ENCODE measurements at regions not wholly inside any gene's neighbourhood (a gene's known extent, or its start where the extent isn't known, plus 50 kb on each side); places are given as distances from the start of the nearest gene placed in this dataset.
A peak's percentile ranks its signal among the peaks of the same experiment; 100 is the strongest.

DNA sequence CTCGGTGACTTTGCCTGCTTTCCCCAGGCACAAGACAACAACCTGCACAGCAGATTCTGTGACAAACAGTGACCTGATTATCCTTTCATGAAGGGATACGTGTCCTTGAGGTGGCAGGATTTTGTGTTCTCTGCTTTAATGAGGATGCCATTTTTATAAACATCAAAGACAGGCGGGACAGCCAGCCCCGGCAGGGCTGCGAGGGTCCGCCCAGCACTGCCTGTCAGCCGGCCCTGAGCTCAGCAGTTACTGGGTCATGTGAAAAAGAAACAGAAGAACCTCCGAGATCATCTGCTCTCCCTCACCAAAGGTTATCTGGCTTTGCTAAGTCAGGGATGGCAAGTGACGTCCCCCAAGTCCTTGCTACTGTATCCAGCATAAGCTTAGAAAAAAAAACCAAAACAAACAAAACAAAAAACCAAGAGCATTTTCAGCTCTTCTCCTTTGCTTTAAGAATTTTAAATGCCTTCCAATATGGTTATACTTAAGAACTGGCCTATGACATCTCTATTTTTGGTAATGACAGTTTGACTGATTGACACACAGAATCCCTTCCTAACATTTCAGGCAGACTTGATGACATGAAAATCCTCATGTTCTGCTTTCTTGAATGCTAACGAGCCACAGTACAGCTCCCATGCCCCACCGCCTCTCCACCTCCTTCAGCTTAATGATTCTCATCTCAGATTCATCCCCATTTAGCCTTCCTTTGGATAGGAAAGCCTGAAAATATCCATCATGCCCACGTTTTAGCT, 666.6 kb upstream of the ARGLU1 start:
- peak; percentile 26 for DNase-seq

- peak; percentile 51 for DNase-seq
These were observed 665.6 kb upstream of the ARGLU1 start for GRCh38 chr13:107233541-107233940.

GRCh38 chr13:107231944-107232343, 664.0 kb upstream of the ARGLU1 start:
- peak; percentile 68 for DNase-seq

DNA sequence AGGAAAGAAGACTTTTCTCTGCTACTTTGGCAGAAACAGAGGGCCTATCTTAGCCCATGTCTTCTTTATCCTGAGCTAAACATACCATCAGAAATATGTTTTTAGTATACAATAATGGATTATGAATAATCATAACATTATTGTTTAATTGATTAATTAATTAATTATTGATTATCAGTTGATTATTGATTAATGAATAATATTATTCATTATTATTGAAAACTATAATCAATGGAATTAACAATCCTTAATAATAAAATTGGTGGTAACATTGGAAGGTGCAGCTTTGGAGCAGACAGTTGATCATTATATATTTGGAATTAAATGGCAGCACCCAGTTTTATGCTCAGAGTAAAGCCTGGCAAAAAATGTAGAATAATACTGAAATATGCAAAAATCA, 655.9 kb upstream of the ARGLU1 start:
- DNase-seq, result no peak

- DNase-seq, result no peak
These were observed 654.7 kb upstream of the ARGLU1 start for GRCh38 chr13:107222597-107222996.

GRCh38 chr13:107220245-107220644, 652.3 kb upstream of the ARGLU1 start:
- no peak for DNase-seq

DNA sequence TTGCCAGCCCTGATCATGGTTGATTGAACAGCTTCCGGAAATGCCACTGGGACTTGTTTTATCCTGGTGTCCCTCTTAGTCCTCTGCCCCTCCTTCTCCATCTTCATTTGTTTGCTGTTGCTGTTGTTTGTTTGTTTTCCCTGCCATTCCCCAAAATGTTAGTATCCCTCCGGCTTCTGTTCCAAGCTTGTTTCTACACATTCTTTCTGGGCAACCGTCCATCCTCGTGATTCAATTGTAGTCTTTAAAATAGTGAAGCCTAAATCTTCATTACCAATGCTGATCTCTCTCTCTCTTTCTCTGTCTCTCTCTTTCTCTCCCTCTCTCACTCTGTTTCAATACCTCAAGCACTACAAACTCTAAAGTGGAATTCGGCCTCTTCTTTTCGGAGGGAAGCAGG, 649.3 kb upstream of the ARGLU1 start:
- peak; percentile 70 for DNase-seq

DNA sequence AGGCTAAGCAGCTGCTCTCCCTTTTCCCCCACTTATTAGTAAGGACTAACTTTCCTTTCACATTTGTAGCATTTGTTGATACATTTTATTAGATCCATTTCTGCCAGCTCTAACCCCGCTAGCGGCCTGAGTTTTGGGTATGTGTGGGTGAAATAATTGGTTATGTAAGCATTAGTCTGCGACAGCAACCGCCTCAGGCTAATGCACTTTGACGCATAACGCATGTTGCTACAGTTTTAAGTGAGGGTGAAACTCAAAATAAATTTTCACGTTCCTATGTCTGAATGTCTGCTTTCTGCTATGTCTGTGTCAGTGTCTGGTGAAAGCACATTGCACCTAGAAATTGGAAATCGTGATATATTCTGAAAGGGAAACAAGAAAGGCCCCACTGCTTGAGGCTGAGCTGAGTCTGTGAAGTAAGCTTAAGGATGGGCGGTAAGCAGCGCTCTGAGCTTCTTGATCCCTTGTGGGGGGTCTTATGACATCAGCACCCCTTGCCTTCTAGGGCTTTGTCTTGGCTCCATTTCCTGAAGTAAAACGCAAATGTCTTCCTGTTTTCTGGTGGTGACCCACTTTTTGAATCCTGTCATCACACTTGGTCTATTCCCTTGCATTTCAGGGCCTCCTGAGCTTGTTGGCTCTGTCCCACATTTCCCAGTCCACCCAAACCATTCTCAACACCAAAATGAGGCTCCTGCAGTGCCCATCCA, 648.3 kb upstream of the ARGLU1 start:
- DNase-seq, result no peak

GRCh38 chr13:107211073-107211472, 643.1 kb upstream of the ARGLU1 start:
- DNase-seq, result peak; percentile 97

DNA sequence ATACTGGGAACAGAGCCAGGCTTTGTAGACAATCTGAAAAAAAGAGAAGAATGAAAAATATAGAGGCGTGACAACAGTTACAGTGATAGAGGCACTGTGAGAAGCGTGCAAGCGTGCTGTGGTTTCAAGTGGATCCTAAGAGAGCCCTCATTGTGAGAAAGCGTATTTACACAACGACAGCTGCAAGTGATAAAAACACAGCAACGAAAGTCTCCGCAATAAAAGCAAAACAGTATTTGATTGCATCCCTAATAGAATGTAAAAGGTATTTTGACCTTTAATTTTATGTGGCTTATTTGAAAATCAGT, 642.7 kb upstream of the ARGLU1 start:
- DNase-seq, result peak; percentile 99

DNA sequence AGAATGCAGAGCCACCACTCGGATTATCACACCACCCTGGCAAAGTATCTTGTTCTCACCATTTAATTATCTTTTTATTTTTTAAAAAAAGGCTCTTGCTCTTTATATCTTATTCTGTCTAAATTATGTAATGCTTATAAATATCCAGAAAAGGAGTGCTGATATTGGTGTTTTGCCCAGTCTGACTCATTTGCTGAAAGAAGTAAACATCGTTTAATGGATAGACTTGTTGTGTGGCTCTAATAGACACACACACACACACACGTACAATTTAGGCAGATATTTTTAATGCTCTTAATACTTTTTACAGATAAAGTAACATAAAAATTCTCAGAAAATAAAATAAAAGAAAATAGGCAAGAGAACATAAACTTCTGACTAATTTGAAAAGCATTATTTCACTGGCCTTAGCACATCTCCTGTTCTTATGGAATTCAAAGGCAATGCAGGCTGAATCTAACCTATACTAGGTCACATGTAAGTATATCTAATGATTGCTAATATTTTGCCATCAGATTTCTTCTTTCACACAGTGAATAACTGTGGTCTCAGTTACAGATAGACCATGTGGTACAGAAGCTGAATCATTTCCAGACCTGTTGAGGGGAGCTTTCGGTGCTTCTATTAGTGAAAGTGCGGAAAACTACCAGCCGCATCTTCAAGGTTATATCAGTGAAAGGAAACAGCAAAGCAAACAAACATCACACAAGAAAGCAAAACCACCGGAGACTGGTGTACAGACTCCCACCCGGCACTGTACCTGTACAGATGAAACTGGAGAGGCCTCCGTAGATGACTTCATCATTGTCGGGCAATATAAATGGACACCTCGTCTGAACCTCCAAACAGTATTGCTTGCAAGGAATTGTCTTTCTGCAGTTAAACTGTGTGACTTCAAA, 642.1 kb upstream of the ARGLU1 start:
- no peak for DNase-seq

- no peak for DNase-seq
These were observed 641.0 kb upstream of the ARGLU1 start for GRCh38 chr13:107208889-107209288.

GRCh38 chr13:107205318-107206104, 637.6 kb upstream of the ARGLU1 start:
- peak; percentile 64 for DNase-seq

DNA sequence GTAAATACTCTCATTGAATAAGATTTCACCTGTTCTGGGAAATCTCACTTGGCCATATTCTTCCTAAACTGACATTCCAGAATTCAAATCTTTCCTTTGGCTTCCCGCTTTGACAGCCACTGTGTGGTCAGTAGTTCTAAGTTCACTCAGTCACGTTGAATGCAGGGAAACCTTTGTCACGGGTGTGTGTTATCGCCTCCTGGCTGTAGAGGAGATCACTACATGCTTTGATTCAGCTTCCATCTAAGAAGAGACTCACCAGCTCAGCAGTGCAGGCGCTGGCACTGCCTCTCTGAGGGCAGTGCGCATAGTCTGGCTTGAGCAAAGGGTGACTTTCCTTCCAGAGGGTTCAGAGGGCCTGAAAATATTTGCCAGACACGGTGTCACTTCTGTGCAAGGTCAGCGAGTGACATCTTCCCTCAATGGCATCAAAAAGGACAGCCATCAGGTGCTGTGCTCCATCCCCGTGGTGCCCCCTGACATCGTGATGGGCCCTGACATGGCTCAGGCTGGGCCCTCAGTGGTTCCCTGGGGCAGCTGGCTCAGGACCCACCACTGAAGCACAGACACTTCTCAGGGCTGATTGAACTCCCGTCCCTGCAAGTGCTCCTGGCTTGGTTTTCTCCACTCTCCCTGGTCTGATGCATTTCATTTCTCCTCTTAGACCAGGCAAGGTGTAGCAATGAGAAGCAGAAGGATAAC, 635.4 kb upstream of the ARGLU1 start:
- no peak for DNase-seq

DNA sequence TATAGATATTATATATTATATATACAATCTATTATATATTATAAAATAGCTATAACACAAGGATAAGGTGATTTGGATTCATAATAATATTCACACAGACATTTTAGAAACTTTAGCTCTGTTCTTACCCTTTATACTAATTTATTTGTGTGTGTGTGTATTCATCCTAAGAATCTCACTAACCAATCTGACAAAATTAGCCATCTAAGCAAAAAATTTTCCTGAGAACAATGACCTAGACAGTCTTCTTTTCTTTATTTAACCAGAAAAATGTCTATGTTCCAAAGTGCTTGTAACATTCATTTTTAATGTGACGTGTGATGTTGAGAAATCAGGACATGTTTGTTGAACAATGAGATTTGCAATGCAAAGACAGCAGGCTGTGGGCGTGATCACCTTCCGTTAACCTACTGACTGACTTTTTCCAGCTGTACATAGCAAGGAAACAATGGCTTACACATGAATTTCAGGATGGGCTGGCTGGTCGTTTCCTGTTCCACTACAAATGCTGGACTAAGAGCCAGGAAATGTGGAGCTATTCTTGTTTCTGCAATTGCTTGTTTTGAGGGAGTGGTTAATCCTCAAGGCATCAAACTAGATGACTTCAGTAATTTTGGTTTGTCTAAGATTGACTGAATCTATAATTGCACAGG, 634.6 kb upstream of the ARGLU1 start:
- peak; percentile 38 for DNase-seq

DNA sequence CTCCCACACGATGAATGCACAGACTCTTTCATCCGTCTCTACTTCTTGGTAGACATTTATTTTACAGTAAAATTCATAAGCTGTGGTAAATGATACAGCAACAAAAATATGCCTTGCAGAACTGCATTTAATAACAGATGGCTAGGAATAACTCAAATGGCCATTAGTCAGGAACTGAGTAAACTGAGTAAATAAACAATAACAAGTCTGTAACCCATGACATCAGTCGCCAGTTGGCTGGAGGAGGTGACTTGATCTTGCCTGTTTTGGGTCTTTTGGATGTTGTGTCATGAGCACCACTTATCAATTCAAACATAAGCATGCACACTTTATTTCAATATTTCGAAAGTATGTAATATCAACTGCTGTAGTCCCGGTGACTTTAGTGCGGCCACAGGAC, 632.6 kb upstream of the ARGLU1 start:
- DNase-seq, result no peak

DNA sequence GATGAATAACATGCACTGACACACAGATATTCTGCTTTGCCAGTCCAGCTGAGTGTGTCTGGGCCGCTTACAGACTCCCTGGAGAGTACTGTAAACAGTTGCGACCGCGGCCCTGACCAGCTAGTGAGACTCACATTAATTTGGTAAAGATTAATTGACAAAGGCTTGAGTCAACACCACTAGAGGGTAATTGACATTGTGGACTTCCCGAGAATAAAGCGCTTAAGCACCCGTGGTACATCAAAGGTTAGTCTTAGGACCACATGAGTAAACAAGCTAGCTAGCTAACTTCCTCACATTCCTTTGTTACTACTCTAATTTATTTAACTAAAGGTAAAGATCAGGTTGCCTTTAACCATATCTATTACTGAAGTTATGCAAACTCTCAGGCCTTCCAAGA, 624.4 kb upstream of the ARGLU1 start:
- peak; percentile 87 for DNase-seq

- no peak for DNase-seq
These were observed 622.1 kb upstream of the ARGLU1 start for GRCh38 chr13:107190065-107190464.

- DNase-seq, result no peak
These were observed 618.0 kb upstream of the ARGLU1 start for GRCh38 chr13:107185889-107186288.

DNA sequence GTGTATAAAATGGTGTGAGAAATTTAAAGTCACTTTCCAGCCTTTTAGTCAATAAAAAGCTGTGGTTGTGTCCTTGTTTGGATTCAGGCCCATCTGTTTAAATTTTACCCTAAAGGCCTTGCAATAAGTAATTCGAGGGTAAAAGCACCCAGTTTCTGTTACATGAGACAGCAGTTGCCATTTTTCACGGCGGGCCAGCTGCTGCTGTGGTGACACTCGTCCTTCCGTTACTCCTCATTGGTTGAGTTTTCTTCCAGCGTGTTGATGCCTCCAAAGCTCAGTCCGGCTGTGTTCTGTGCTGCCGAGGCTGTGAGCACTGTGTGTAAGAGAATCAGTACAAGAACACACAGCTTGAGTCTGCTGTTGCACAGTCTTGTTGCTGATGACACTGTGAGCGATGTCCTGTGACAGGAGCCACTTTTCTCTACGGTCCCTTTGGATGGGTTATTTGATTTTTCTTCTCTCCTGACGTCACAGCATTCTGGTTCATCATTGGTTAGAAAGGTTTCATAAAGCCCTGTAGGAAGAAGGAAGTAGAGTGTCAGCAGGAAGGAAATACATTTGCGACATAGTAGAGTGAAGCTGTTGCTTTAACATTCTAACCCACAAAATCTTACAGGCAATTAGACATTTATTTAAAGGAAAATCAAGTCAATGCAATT, 602.5 kb upstream of the ARGLU1 start:
- no peak for DNase-seq

DNA sequence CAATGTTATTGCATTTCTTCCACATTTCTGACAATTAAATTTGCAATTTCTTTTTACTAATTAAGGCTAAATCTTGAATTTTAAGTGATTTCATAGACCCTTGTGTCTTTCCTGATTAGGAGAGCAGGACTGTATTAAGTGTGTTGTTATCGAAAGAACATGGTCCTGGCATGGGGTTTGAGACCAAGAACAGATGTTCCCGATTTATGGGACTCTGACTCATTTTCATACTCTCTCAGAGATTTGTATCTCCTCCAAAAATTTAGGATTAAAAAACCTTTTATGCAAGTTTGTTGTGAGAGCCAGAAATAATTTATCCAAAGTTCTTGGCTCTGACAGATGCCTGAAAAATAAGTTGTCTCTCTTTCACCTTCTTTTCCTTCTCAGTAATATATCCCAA, 589.3 kb upstream of the ARGLU1 start:
- DNase-seq, result no peak

All from NCI-H748 treated with DMSO at 0.1 percent for 48 hours (cell line).